HFFc6 (cell line): ENCODE measurements at regions not wholly inside any gene's neighbourhood (a gene's known extent, or its start where the extent isn't known, plus 50 kb on each side); places are given as distances from the start of the nearest gene placed in this dataset.
"Not testable (repeated sequence)": the region's sequence is repeated elsewhere in the genome, so short reads cannot be mapped to it uniquely, and the experiment has no call there.

Experiments used
- DNase-seq: peaks from one replicate; pipeline ENCODE4 v3.0.0-alpha.2; 2018
- H3K27ac Mint-ChIP-seq: 2 replicates; pipeline ENCODE4 v1.8.0; 2020; ENCODE audit warnings: mild to moderate bottlenecking, mixed read lengths
- H3K27me3 Mint-ChIP-seq: 2 replicates; pipeline ENCODE4 v1.8.0; 2021; ENCODE audit warnings: mild to moderate bottlenecking, moderate library complexity, mixed read lengths; ENCODE audit not compliant: insufficient read depth
- H3K36me3 Mint-ChIP-seq: 2 replicates; pipeline ENCODE4 v1.8.0; 2021; ENCODE audit warnings: low read depth, mixed read lengths
- H3K4me1 Mint-ChIP-seq: 2 replicates; pipeline ENCODE4 v1.8.0; 2020; ENCODE audit warnings: low read depth, mixed read lengths
- H3K4me3 Mint-ChIP-seq: 2 replicates; pipeline ENCODE4 v1.8.0; 2020; ENCODE audit warnings: mild to moderate bottlenecking, moderate library complexity, mixed read lengths
- H3K9me3 Mint-ChIP-seq: 2 replicates; pipeline ENCODE4 v1.8.0; 2020; ENCODE audit warnings: mild to moderate bottlenecking, mixed read lengths
- TF ChIP-seq, protein P1 (sequence below): fragments of 200-600 bp; sonication (generic); IDR thresholded peaks from 2 replicates; pipeline ENCODE4 v1.5.0; 2021; ENCODE audit warnings: antibody characterized with exemption, mild to moderate bottlenecking

DNA sequence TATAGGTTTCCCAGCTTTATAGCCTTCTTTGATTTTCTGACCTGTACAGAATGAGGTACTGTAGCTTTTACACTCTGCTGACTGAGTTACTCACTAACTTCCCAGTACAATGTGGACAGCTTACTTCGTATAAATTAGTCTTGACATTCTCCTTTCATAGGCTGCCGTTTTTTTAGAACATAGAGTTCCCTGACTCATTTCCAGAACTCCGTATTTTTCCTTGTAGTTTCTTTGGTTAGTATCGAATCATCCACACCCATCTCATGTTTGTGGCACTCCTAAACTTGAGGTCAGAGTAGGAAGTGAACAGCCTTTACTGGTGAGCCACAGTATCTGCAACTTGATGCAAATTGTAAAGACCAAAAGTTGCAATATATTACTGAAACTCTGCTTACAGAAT is 303.9 kb downstream of the SLITRK5 start:
- Mint-ChIP-seq H3K4me3 (no peak overlapping the region), H3K4me1 (no peaks in the 10 kb centered on the region), H3K27ac (no peak overlapping the region), H3K36me3 (no peaks in the 10 kb centered on the region), H3K9me3 (peaks cover 13% of the 10 kb centered on the region), H3K27me3 (no peaks in the 10 kb centered on the region)
- TF ChIP-seq, protein P1, sequence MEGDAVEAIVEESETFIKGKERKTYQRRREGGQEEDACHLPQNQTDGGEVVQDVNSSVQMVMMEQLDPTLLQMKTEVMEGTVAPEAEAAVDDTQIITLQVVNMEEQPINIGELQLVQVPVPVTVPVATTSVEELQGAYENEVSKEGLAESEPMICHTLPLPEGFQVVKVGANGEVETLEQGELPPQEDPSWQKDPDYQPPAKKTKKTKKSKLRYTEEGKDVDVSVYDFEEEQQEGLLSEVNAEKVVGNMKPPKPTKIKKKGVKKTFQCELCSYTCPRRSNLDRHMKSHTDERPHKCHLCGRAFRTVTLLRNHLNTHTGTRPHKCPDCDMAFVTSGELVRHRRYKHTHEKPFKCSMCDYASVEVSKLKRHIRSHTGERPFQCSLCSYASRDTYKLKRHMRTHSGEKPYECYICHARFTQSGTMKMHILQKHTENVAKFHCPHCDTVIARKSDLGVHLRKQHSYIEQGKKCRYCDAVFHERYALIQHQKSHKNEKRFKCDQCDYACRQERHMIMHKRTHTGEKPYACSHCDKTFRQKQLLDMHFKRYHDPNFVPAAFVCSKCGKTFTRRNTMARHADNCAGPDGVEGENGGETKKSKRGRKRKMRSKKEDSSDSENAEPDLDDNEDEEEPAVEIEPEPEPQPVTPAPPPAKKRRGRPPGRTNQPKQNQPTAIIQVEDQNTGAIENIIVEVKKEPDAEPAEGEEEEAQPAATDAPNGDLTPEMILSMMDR, result no peak
- DNase-seq, result no peak

DNA sequence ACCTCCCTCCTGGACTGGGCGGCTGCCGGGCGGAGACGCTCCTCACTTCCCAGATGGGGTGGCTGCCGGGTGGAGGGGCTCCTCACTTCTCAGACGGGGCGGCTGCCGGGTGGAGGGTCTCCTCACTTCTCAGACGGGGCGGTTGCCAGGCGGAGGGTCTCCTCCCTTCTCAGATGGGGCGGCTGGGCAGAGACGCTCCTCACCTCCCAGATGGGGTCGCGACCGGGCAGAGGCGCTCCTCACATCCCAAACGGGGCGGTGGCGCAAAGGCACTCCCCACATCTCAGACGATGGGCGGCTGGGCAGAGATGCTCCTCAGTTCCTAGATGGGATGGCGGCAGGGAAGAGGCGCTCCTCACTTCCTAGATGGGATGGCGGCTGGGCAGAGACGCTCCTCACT is 305.5 kb downstream of the SLITRK5 start:
- H3K4me3 Mint-ChIP-seq, H3K27me3 Mint-ChIP-seq, H3K36me3 Mint-ChIP-seq, H3K4me1 Mint-ChIP-seq, H3K27ac Mint-ChIP-seq, DNase-seq: not testable (repeated sequence)
- H3K9me3 Mint-ChIP-seq, result peaks cover 13% of the 10 kb centered on the region

DNA sequence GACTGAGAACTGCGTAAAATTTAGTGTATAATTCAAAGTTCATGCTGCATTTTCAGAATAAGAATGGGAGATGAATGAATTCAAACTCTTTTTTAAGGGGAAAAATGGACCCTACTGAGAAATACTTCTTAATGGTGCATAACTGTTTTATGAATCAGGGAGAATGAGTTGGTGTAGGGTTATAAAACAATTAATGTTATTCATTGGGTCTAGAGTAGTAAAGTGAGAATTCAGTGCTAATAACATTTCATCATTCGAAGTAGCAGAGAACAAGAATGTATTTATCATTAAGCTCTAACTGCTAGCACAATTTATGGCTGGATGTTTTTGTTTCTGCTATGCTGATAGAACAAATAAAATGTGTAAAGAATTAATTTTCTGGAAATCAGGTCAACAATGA is 310.2 kb downstream of the SLITRK5 start:
- H3K36me3 Mint-ChIP-seq, result no peaks in the 10 kb centered on the region
- no peak overlapping the region for H3K4me3 Mint-ChIP-seq
- DNase-seq, result no peak
- H3K4me1 Mint-ChIP-seq, result no peaks in the 10 kb centered on the region
- H3K27ac Mint-ChIP-seq, result no peak overlapping the region
- H3K9me3 Mint-ChIP-seq, result peaks cover 17% of the 10 kb centered on the region
- TF ChIP-seq, protein P1, result no peak
- no peaks in the 10 kb centered on the region; the same call in 1 of the 2 replicates for H3K27me3 Mint-ChIP-seq

DNA sequence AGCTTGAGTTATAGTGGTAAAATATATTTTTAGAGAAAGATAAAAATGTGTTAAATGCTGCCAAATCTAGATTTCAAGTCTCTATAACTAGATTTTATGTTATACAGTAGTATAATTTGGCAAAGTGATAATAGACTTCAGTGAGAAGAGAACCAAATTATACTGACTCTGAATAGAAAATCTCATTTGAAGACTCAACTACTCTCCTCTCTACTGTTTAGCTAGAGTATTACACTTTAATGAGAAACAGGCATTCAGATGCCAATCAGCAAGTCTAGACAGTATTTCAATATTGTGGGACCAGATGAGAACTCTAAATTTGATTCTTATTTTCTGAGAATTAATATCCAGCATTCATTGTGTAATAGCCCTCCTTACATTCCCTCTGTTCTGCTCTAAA is 311.2 kb downstream of the SLITRK5 start:
- no peak overlapping the region for H3K4me3 Mint-ChIP-seq
- no peaks in the 10 kb centered on the region; the same call in 1 of the 2 replicates for H3K27me3 Mint-ChIP-seq
- no peaks in the 10 kb centered on the region for H3K4me1 Mint-ChIP-seq
- no peak for DNase-seq
- H3K36me3 Mint-ChIP-seq, result no peaks in the 10 kb centered on the region
- peaks cover 22% of the 10 kb centered on the region for H3K9me3 Mint-ChIP-seq
- TF ChIP-seq, protein P1, result no peak
- H3K27ac Mint-ChIP-seq, result no peak overlapping the region

DNA sequence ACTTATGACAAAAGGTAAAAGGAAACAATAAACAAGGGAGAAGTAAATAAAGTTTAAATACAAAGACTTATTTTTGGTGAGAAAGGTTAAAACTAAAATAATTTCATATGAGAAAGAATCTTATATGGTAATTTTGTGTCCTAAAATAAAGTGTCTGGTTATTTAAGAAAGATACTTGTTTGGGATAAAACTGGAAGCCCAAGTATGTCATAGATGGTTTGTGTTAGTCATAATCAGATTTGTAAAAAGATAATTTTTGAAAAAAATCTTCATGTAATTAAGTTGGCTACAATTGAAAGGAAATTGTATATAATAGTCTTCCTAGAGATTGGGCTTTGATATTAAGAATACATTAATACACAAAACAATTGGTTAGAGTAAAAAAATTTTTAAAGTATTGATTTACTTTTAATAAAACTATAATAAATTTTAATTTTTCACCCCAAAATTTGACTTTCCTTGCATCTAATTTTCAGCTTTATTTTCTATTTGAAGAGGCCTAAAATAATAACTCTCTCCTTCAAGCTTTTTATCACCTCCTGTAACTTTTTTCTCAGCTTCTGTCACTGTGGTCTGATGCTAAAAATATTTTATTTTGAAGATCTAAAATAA is 315.6 kb downstream of the SLITRK5 start:
- TF ChIP-seq, protein P1, result no peak
- H3K4me1 Mint-ChIP-seq, result no peaks in the 10 kb centered on the region
- H3K9me3 Mint-ChIP-seq, result peaks cover 22% of the 10 kb centered on the region; the same call in 1 of the 2 replicates
- DNase-seq, result no peak
- no peak overlapping the region for H3K4me3 Mint-ChIP-seq
- no peak overlapping the region for H3K27ac Mint-ChIP-seq
- H3K27me3 Mint-ChIP-seq, result no peaks in the 10 kb centered on the region; the same call in 1 of the 2 replicates
- H3K36me3 Mint-ChIP-seq, result no peaks in the 10 kb centered on the region

DNA sequence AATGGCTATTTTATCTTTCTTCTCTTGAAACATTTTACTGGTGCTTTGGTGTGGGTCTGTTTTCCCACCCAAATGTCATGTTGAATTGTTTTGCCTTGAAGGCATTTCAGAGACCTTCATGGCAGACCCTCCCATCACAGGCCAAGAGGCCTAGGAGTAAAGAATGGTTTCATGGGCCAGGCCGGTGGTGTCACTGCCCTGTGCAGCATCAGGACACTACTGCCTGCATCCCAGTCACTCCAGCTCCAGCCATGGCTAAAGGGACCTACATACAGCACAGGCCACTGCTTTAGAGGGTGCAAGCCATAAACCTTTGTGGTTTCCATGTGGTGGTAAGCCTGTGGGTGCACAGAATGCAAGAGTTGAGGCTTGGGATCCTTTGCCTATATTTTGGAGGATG is 326.9 kb downstream of the SLITRK5 start:
- Mint-ChIP-seq H3K27me3 (0 out of 2 replicates have a peak, but pooled peaks cover 1% of the 10 kb centered on the region), H3K9me3 (peaks cover 43% of the 10 kb centered on the region), H3K4me1 (peaks cover 13% of the 10 kb centered on the region; the same call in 1 of the 2 replicates), H3K36me3 (no peaks in the 10 kb centered on the region), H3K27ac (no peak overlapping the region), H3K4me3 (no peak overlapping the region)
- no peak for DNase-seq
- TF ChIP-seq, protein P1, result no peak
